RWPE1 (cell line): ENCODE measurements at regions not wholly inside any gene's neighbourhood (a gene's known extent, or its start where the extent isn't known, plus 50 kb on each side); places are given as distances from the start of the nearest gene placed in this dataset.
"Not testable (repeated sequence)": the region's sequence is repeated elsewhere in the genome, so short reads cannot be mapped to it uniquely, and the experiment has no call there.

Experiments used
- CTCF ChIA-PET: fragments of 350-600 bp; sonication (Branson Sonifier 250); formaldehyde crosslinking; extraction: SDS; loops from one replicate; lab custom pipeline; 2021; lab: Yijun Ruan, JAX
- POLR2A ChIA-PET: fragments of 400-600 bp; formaldehyde crosslinking; extraction: SDS; loops from one replicate; lab custom pipeline; 2020; ENCODE audit warnings: antibody characterized with exemption; ENCODE audit not compliant: low non-redundant PET; lab: Yijun Ruan, JAX
- DNase-seq: peaks from one replicate; pipeline ENCODE4 v3.0.0; 2012; ENCODE audit warnings: low spot score
- H3K27ac ChIP-seq: fragments of 450-650 bp; 2 replicates; pipeline ENCODE4 v1.5.1; 2017
- CTCF ChIP-seq: fragments of 450-650 bp; conservative IDR thresholded peaks from 2 replicates; pipeline ENCODE4 v1.5.1; 2017; ENCODE audit warnings: low read depth, mild to moderate bottlenecking

- ChIA-PET CTCF (no interaction called here), POLR2A (no interaction called here)
Observed at GRCh38 chr7:28900311-28900710, 57.8 kb downstream of the TRIL start.

GRCh38 chr7:28893888-28894287, 64.2 kb downstream of the TRIL start:
- CTCF ChIA-PET, result no interaction called here

More at GRCh38 chr7:28900311-28900710, 57.8 kb downstream of the TRIL start:
- no peak overlapping the region for H3K27ac ChIP-seq
- no peak for DNase-seq
- TF ChIP-seq CTCF, result no peak

GRCh38 chr7:28891876-28892234, 66.3 kb downstream of the TRIL start:
- H3K27ac ChIP-seq, POLR2A ChIA-PET, DNase-seq: not testable (repeated sequence)
- CTCF ChIA-PET, result interaction anchor here (0.5 kb wide), 1 partner anchor 884 kb away, joined by 3 read pairs; no protein-coding TSS in a partner anchor

More at GRCh38 chr7:28893888-28894287, 64.2 kb downstream of the TRIL start:
- POLR2A ChIA-PET, result no interaction called here
- DNase-seq, result no peak
- H3K27ac ChIP-seq, result no peak overlapping the region
- no peak for TF ChIP-seq CTCF

GRCh38 chr7:28891192-28891875, 66.8 kb downstream of the TRIL start:
- no peak for DNase-seq
- POLR2A ChIA-PET, result no interaction called here
- no peak for TF ChIP-seq CTCF
- CTCF ChIA-PET, result interaction anchor here (0.5 to 1.4 kb wide), 2 partner anchors 31 to 883 kb away, joined by 3 to 6 read pairs; no protein-coding TSS in a partner anchor
- no peak overlapping the region for H3K27ac ChIP-seq

- no peak overlapping the region for H3K27ac ChIP-seq
- POLR2A ChIA-PET, result no interaction called here
- no peak for TF ChIP-seq CTCF
- CTCF ChIA-PET, result interaction anchor here (1.4 kb wide), 1 partner anchor 32 kb away, joined by 6 read pairs; no protein-coding TSS in a partner anchor
- DNase-seq, result no peak
Observed at GRCh38 chr7:28890137-28890536, 68.0 kb downstream of the TRIL start.

- ChIA-PET POLR2A (no interaction called here), CTCF (no interaction called here)
- DNase-seq, result no peak
- no peak overlapping the region for H3K27ac ChIP-seq
- TF ChIP-seq CTCF, result no peak
Observed at GRCh38 chr7:28889290-28889689, 68.8 kb downstream of the TRIL start.

- POLR2A ChIA-PET, result no interaction called here
- CTCF ChIA-PET, result no interaction called here
- no peak overlapping the region for H3K27ac ChIP-seq
- no peak for DNase-seq
- TF ChIP-seq CTCF, result no peak
Observed at GRCh38 chr7:28885771-28886170, 72.4 kb downstream of the TRIL start.
